Activated CD4-positive, CD25-positive, alpha-beta regulatory T cell treated with anti-CD3 and anti-CD28 coated beads, Interleukin-2, amount 50 U/mL, for 72 hours (primary cell): ENCODE measurements at regions not wholly inside any gene's neighbourhood (a gene's known extent, or its start where the extent isn't known, plus 50 kb on each side); places are given as distances from the start of the nearest gene placed in this dataset.
"Not testable (repeated sequence)": the region's sequence is repeated elsewhere in the genome, so short reads cannot be mapped to it uniquely, and the experiment has no call there.

Experiments used
- DNase-seq: peaks from one replicate; pipeline ENCODE4 v3.0.0; 2021

DNA sequence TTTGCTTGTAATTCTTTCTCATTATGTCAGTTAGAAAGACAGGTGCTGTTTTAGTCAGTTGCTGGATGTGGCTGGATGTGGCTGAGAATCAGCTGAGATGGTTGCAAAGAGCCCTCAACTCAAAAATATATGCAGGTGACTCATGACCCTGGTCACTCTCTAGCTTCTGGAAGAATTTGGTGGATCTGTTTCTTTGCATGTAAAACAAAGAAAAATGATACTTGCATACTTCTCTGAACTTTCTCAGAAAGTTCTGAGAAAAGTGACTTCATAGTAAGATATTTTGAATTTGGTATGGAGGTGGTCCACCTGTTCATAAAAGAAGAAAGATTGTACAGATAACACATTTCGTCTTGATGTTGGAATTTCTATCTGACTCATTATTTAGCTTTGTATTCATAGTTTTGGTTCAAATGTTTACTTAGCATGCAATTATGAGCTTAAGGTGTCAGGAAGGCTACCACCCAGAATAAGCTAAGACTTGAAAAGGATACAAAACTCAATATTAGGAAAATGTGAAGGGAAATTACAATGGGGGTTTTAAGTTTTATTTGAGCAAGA lies 163.2 kb upstream of the OLIG3 start:
- no peak for DNase-seq

GRCh38 chr6:137658287-137658686 lies 164.1 kb upstream of the OLIG3 start:
- no peak for DNase-seq

- DNase-seq = no peak
These were observed 165.7 kb upstream of the OLIG3 start for GRCh38 chr6:137659871-137660270.

GRCh38 chr6:137660296-137660731 lies 166.1 kb upstream of the OLIG3 start:
- DNase-seq = no peak

DNA sequence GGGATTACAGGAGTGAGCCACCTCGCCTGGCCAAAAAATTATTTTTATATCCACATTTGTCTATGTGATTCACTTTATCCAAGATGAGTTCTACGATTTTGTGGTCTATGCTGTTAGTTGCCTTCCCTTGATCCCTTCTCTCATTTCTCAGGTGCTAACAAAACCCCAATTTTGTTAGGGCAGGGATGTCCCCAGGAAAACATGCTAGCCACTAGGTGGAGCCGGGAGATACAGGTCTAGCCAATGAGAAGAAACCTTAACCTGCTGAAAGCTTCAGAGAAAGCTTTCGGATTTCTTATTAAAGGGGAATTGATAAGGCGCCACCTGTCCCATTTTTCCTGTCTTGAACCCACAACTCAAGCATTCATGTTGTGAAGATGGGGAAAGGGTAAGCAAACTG lies 167.4 kb upstream of the OLIG3 start:
- DNase-seq = no peak

GRCh38 chr6:137664183-137664582 lies 170.0 kb upstream of the OLIG3 start:
- DNase-seq = no peak

DNA sequence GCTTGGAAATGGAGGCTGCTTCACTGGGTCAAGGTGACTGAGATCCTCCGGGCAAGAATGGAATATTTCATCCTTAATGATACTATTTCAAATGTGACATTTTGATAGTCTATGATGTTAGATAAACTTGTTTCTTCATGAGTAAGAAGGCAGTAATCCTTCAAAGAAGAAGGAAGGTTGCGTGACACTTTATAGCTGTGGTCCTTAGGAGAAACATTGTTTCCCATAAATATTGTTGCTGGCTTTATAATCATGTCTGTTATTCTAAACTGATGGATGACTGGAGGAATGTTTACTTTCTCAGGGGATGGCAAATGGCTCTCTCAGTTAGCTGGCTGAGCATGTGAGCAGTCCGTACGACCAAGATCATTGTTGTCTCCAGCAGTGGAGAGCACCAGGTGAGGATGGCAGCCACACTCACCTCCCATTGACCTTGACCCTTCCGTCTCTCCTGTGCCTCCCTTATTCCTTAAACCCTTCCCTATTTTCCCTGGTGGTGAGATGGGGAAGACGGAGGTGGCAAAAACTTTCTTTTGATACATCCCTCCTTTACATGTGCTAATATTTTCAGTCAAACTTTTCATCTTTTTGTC lies 171.2 kb upstream of the OLIG3 start:
- DNase-seq = no peak

DNA sequence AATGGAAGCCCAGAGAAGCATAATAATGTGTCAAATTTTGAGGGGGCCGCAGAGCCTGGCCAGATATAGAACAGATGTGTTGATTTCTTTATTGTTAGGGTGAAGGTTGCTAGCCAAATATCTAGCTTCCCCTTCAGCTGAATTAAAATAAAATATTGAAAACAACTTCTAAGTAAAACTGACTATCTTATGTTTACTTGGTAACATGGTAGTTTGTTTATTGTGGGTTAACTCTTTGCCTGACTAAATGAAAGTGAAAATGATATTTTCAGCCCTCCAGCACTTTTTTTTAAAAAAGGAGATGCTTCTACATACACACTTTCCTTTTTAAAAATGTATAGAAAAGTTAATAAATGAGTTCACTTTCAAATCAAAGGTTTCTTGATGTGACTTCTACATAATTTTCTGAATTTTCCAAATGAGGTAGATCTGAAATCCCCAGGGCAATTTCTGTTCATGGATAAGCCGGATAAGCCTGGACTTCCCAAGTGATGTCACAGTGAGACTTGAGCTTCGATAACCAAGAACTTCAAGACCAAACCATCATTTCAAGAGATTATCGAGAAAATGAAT lies 172.1 kb upstream of the OLIG3 start:
- no peak for DNase-seq

DNA sequence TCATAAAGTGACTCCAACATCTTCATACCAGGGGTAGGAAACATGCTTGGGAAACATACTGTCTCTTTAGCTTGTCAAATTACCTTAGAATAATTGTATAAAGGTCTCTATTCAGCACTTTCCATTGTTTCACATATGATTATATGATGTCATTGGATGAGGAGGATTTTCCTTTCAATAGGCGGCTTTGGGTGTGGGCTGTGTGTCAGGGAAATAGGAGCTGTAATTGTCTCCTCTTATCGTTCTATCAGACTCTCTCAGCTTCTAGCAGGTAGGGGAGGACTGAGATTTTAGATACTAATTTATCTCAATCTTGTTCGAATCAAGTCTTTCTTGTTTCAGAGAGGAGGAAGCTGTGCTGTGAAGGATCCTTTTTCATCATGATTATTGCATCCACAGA lies 179.4 kb upstream of the OLIG3 start:
- DNase-seq = no peak

- no peak for DNase-seq
These were observed 182.7 kb upstream of the OLIG3 start for GRCh38 chr6:137676888-137677287.

DNA sequence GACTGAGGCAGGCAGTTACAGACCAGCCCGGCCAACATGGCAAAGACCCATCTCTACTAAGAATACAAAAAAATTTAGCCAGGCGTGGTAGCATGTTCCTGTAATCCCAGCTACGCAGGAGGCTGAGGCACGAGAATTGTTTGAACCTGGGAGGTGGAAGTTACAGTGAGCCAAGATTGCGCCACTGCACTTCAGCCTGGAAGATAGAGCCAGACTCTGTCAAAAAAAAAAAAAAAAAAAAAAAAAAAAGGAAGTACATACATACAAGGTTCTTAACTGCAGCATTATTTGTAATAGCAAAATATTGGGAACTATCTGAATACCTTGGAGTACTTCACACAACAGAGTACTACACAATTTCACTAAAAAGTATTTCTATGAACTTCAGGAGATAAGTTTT lies 183.5 kb upstream of the OLIG3 start:
- DNase-seq = no peak

DNA sequence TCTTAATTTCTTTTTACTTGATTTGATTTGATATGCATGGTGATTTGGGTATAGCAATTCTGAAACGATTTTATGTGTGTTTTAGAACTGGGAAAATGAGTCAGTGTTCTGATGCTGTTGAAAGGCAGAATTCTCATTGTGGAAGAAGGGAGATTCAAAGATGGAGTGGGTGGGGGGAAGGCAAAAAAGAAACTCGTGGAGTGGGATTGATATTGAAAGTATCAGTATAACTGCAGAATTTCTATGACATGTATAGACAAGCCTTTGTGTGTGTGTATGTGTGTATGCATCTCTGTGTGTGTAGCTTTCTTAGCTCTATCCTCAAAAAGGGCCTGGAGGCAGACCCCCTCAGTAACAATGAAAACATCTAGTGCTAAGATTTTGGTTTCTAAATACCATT lies 184.3 kb upstream of the OLIG3 start:
- DNase-seq = no peak

DNA sequence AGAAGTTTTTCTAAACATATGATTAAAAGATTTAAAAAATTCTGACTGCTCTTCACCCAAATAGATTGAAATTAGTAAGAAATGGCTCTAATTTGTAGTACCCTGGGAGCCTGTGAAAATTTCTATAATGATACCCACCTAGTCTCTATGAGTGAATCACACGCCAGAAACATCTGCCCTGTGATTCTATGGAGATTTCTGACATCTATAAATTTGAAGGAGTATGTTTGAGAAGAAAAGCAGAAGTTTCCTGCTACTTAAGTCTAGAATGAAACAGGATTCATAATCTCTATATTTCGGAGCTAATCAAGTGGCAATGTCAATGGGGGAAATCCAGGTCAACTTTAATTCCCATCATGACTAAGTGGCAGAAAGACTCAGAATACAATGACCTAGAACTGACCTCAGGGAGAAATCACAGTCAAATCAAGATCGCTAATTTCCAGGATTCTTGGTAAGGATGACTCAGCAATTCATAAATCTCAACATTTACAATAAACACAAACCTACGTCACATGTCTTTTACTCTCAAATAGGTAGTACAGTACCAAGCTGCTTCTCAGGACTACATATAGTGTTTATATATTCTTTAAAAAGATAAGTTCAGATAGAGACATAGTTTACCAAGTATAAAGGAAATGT lies 186.2 kb upstream of the TNFAIP3 start:
- no peak for DNase-seq

DNA sequence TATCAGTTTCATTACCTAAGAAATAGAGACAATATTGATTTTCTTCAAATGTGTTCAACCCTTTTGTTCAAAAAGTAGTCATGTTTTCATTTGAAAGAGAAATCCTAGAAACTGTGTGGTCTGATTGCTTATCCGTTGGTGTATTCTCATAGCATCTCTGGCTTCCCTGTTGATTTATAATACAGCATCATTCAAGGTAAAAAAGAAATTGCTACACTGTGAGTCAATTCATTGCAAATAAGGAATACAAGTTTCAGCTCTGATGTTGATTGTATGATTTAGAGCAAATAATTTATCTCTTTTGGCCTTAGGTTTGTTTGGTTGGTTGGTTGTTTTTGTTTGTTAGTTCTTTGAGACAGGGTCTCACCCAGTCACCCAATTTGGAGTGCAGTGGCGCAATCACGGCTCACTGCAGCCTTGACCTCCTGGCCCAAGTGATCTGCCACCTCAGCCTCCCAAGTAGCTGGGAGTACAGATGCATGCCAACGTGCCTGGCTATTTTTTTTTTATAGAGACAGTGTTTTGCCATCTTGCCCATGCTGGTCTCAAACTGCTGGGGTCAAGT lies 185.5 kb upstream of the TNFAIP3 start:
- no peak for DNase-seq

- not testable (repeated sequence) for DNase-seq
These were observed 184.4 kb upstream of the TNFAIP3 start for GRCh38 chr6:137682658-137683057.

DNA sequence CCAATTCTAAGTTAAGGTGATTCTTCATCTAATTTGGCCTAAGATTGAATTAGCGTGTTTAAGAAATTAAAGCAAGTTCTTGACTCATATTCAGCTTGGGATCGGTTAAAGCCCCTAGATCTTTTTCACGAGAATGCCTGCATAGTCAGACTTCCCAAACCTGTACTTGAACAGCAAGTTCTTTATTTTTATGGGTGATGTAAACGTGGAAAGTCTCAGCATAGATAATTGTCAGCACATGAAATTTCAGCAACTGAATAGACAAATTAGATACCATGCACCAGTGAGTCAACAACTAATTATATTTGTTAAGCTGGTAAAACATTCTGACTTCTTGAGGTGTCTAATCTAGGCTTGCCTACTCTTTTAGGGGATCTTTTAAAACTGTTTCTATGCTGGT lies 183.1 kb upstream of the TNFAIP3 start:
- no peak for DNase-seq

DNA sequence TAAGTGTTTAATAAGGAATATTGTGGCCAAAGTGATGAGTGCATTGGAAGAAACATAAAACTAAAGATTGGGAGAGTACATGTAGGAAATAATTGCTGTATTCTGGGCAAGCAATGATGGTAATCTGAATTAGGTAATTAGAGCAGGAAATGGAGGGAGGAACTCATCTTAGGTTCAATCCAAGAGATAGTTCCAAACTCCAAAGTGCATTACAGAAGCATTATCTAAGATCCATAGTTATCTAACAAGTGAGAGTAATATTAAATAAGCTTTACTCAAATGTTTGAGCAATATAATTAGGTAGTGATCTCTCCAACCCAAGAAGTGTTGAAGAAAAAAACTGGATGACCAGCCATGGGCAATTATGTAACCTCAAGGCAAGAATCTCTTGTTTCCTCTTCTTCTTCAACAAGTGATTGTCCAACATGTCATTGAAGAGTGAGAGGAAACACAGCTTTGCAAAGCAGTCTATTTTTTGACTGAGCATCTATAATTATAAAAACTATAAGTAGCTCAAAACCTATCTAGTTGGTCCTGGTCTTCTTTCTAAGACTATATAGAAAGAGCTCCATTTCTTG lies 181.2 kb upstream of the TNFAIP3 start:
- DNase-seq = no peak

- DNase-seq = no peak
These were observed 179.2 kb upstream of the TNFAIP3 start for GRCh38 chr6:137687818-137688217.

- DNase-seq = no peak
These were observed 178.7 kb upstream of the TNFAIP3 start for GRCh38 chr6:137688230-137688971.

- no peak for DNase-seq
These were observed 177.7 kb upstream of the TNFAIP3 start for GRCh38 chr6:137689377-137689776.

- no peak for DNase-seq
These were observed 177.0 kb upstream of the TNFAIP3 start for GRCh38 chr6:137690034-137690433.

DNA sequence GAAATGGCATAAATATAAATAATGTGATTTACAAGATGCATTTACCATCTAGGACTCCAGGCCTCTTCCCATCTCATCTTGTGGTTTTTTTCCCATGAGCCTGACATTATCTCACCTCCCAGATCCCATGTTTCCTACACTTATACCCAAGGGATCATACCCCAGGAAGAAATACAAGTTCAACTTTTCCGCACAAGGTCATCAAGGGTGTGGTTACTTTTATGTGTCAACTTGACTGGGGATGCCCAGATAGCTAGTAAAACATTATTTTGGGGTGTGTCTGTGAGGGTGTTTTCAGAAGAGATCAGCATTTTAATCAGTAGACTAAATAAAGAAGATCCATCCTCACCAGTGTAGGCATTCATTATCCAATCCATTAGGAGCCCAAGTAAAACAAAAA lies 176.3 kb upstream of the TNFAIP3 start:
- DNase-seq = no peak

DNA sequence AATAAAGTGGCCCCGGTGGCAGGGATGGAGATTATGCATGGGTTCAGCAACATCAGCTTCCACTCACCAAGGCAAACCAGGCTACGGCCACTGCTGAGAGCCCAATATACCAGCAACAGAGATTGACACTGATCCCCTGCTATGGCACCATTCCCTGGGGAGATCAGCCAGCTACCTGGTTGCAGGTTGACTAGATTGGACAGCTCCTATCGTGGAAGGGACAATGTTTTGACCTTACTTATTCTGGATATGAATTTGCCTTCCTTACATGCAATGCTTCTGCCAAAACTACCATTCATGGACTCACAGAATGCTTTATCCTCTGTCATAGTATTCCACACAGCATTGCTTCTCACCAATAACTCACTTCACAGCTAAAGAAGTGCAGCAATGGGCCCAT lies 174.8 kb upstream of the TNFAIP3 start:
- DNase-seq = no peak
